Activated T-cell treated with anti-CD3 and anti-CD28 coated beads, Interleukin-2, amount 50 U/mL, for 72 hours (primary cell): ENCODE measurements at regions not wholly inside any gene's neighbourhood (a gene's known extent, or its start where the extent isn't known, plus 50 kb on each side); places are given as distances from the start of the nearest gene placed in this dataset.

Source experiments
- ATAC-seq, 2 donors: fragments of 150-1000 bp; cut with Tn5 transposase; replicated peaks in 1 of 2; 2 replicates each; pipeline ENCODE4 v1.10.0; 2021; ENCODE audit warnings: moderate library complexity in 2 of 2, mild to moderate bottlenecking in 1 of 2
- DNase-seq, 2 donors: peaks; one replicate each; pipeline ENCODE4 v3.0.0; 2021 to 2022; ENCODE audit warnings: mixed read lengths in 1 of 2
- H3K27ac Mint-ChIP-seq: one replicate; pipeline ENCODE4 v1.8.0; 2022; ENCODE audit warnings: mild to moderate bottlenecking, moderate library complexity, mixed read lengths
- H3K27me3 Mint-ChIP-seq: one replicate; pipeline ENCODE4 v1.8.0; 2022; ENCODE audit warnings: low read depth, mixed read lengths
- H3K36me3 Mint-ChIP-seq, 2 donors: one replicate each; pipeline ENCODE4 v1.8.0; 2022; ENCODE audit warnings: mixed read lengths in 2 of 2, mild to moderate bottlenecking in 1 of 2; ENCODE audit not compliant: insufficient read depth in 2 of 2
- H3K4me1 Mint-ChIP-seq: one replicate; pipeline ENCODE4 v1.8.0; 2022; ENCODE audit warnings: low read depth, mixed read lengths
- H3K4me3 Mint-ChIP-seq, 2 donors: one replicate each; pipeline ENCODE4 v1.8.0; 2022; ENCODE audit warnings: mild to moderate bottlenecking in 2 of 2, mixed read lengths in 2 of 2, moderate library complexity in 2 of 2
- H3K9me3 Mint-ChIP-seq, 2 donors: one replicate each; pipeline ENCODE4 v1.8.0; 2022; ENCODE audit warnings: mixed read lengths in 2 of 2

- ATAC-seq (peak; percentile 32 to 67), DNase-seq (no peak)
- Mint-ChIP-seq H3K27me3 (peaks cover 81% of the 10 kb centered on the region), H3K4me1 (no peaks in the 10 kb centered on the region), H3K36me3 (no peaks in the 10 kb centered on the region), H3K27ac (no peak overlapping the region), H3K4me3 (no peak overlapping the region), H3K9me3 (peaks cover 0 to 2% of the 10 kb centered on the region in 2 donors)
Observed at GRCh38 chr13:109858319-109858718, 71.9 kb upstream of the IRS2 start.

- Mint-ChIP-seq H3K36me3 (no peaks in the 10 kb centered on the region), H3K4me3 (no peak overlapping the region)
Observed at GRCh38 chr13:109857803-109858202, 71.4 kb upstream of the IRS2 start.

GRCh38 chr13:109857325-109857724, 70.9 kb upstream of the IRS2 start:
- DNase-seq = no peak
- Mint-ChIP-seq H3K27ac (no peak overlapping the region), H3K4me3 (no peak overlapping the region), H3K27me3 (peaks cover 81% of the 10 kb centered on the region), H3K36me3 (no peaks in the 10 kb centered on the region), H3K9me3 (peaks cover 0 to 2% of the 10 kb centered on the region in 2 donors), H3K4me1 (no peaks in the 10 kb centered on the region)
- no peak for ATAC-seq

More at GRCh38 chr13:109857803-109858202, 71.4 kb upstream of the IRS2 start:
- Mint-ChIP-seq H3K27me3 (peaks cover 81% of the 10 kb centered on the region), H3K27ac (no peak overlapping the region), H3K4me1 (no peaks in the 10 kb centered on the region), H3K9me3 (peaks cover 0 to 2% of the 10 kb centered on the region in 2 donors)
- DNase-seq (no peak), ATAC-seq (no peak)

GRCh38 chr13:109856350-109856749, 70.0 kb upstream of the IRS2 start:
- no peaks in the 10 kb centered on the region for H3K36me3 Mint-ChIP-seq

GRCh38 chr13:109853153-109853552, 66.8 kb upstream of the IRS2 start:
- DNase-seq = no peak
- Mint-ChIP-seq H3K27me3 (peaks cover 60% of the 10 kb centered on the region), H3K27ac (no peak overlapping the region)

More at GRCh38 chr13:109856350-109856749, 70.0 kb upstream of the IRS2 start:
- DNase-seq = no peak
- Mint-ChIP-seq H3K27ac (no peak overlapping the region), H3K4me1 (no peaks in the 10 kb centered on the region), H3K9me3 (peaks cover 0 to 2% of the 10 kb centered on the region in 2 donors), H3K4me3 (no peak overlapping the region), H3K27me3 (peaks cover 72% of the 10 kb centered on the region)
- no peak for ATAC-seq

GRCh38 chr13:109846185-109846584, 59.8 kb upstream of the IRS2 start:
- no peaks in the 10 kb centered on the region for H3K36me3 Mint-ChIP-seq
- no peak overlapping the region for H3K4me3 Mint-ChIP-seq
- H3K27ac Mint-ChIP-seq = no peak overlapping the region
- no peak for ATAC-seq
- H3K4me1 Mint-ChIP-seq = no peaks in the 10 kb centered on the region
- no peak for DNase-seq
- peaks cover 36% of the 10 kb centered on the region for H3K27me3 Mint-ChIP-seq
- no peaks in the 10 kb centered on the region for H3K9me3 Mint-ChIP-seq

More at GRCh38 chr13:109853153-109853552, 66.8 kb upstream of the IRS2 start:
- Mint-ChIP-seq H3K4me1 (no peaks in the 10 kb centered on the region), H3K4me3 (no peak overlapping the region), H3K36me3 (no peaks in the 10 kb centered on the region), H3K9me3 (peaks cover 0 to 2% of the 10 kb centered on the region in 2 donors)
- no peak for ATAC-seq

GRCh38 chr13:109844396-109844795, 58.0 kb upstream of the IRS2 start:
- no peak for DNase-seq
- peaks cover 10% of the 10 kb centered on the region for H3K4me1 Mint-ChIP-seq
- ATAC-seq = no peak

GRCh38 chr13:109843695-109844094, 57.3 kb upstream of the IRS2 start:
- peaks cover 35% of the 10 kb centered on the region for H3K27me3 Mint-ChIP-seq
- peaks cover 10% of the 10 kb centered on the region for H3K4me1 Mint-ChIP-seq
- H3K9me3 Mint-ChIP-seq = no peaks in the 10 kb centered on the region
- H3K4me3 Mint-ChIP-seq = no peak overlapping the region
- no peak overlapping the region for H3K27ac Mint-ChIP-seq
- H3K36me3 Mint-ChIP-seq = no peaks in the 10 kb centered on the region
- DNase-seq = no peak
- ATAC-seq = no peak

More at GRCh38 chr13:109844396-109844795, 58.0 kb upstream of the IRS2 start:
- Mint-ChIP-seq H3K4me3 (no peak overlapping the region), H3K27me3 (peaks cover 35% of the 10 kb centered on the region), H3K9me3 (no peaks in the 10 kb centered on the region), H3K27ac (no peak overlapping the region), H3K36me3 (no peaks in the 10 kb centered on the region)

- H3K36me3 Mint-ChIP-seq = no peaks in the 10 kb centered on the region
- no peak overlapping the region for H3K27ac Mint-ChIP-seq
- no peak overlapping the region for H3K4me3 Mint-ChIP-seq
- no peak for ATAC-seq
- peaks cover 10% of the 10 kb centered on the region for H3K4me1 Mint-ChIP-seq
- H3K9me3 Mint-ChIP-seq = no peaks in the 10 kb centered on the region
- H3K27me3 Mint-ChIP-seq = peaks cover 35% of the 10 kb centered on the region
- DNase-seq = no peak
Observed at GRCh38 chr13:109842212-109842920, 56.0 kb upstream of the IRS2 start.

- H3K4me3 Mint-ChIP-seq = peak overlapping the region in 1 of 2 donors; percentile 24
- no peak overlapping the region for H3K27ac Mint-ChIP-seq
- H3K36me3 Mint-ChIP-seq = no peaks in the 10 kb centered on the region
- no peak for DNase-seq
- no peak for ATAC-seq
- H3K4me1 Mint-ChIP-seq = peaks cover 10% of the 10 kb centered on the region
- H3K9me3 Mint-ChIP-seq = no peaks in the 10 kb centered on the region
- H3K27me3 Mint-ChIP-seq = peaks cover 30% of the 10 kb centered on the region
Observed at GRCh38 chr13:109840893-109841287, 54.5 kb upstream of the IRS2 start.

- DNase-seq (peak; percentile 42 to 43), ATAC-seq (peak; percentile 100)
- Mint-ChIP-seq H3K27me3 (peaks cover 30% of the 10 kb centered on the region), H3K4me1 (peaks cover 10% of the 10 kb centered on the region), H3K36me3 (no peaks in the 10 kb centered on the region), H3K27ac (no peak overlapping the region), H3K4me3 (peak overlapping the region; percentile 24 to 48), H3K9me3 (no peaks in the 10 kb centered on the region)
Observed at GRCh38 chr13:109840201-109840892, 54.0 kb upstream of the IRS2 start.

GRCh38 chr13:109836629-109837607, 50.5 kb upstream of the IRS2 start:
- Mint-ChIP-seq H3K9me3 (no peaks in the 10 kb centered on the region), H3K4me3 (no peak overlapping the region), H3K27ac (no peak overlapping the region), H3K36me3 (no peaks in the 10 kb centered on the region), H3K4me1 (peaks cover 10% of the 10 kb centered on the region), H3K27me3 (peaks cover 25% of the 10 kb centered on the region)
- no peak for ATAC-seq
- DNase-seq = no peak
